ENCODE measurements at regions not wholly inside any gene's neighbourhood (a gene's known extent, or its start where the extent isn't known, plus 50 kb on each side); places are given as distances from the start of the nearest gene placed in this dataset.
A peak's percentile ranks its signal among the peaks of the same experiment; 100 is the strongest.
"Not testable (repeated sequence)": the region's sequence is repeated elsewhere in the genome, so short reads cannot be mapped to it uniquely, and the experiment has no call there.

- no peak for DNase-seq (ENCODE audit: low read depth in 3 of 3, low spot score in 2 of 3)
Observed at GRCh38 chr3:63719796-63720445, 67.4 kb downstream of the SNTN start.

- not testable (repeated sequence) for DNase-seq (ENCODE audit: low read depth in 3 of 3, low spot score in 2 of 3)
Observed at GRCh38 chr3:63720951-63721350, 68.5 kb downstream of the SNTN start.

GRCh38 chr3:63724987-63725386 lies 72.5 kb downstream of the SNTN start:
- no peak for DNase-seq (ENCODE audit: low read depth in 3 of 3, low spot score in 2 of 3)

- no peak for DNase-seq (ENCODE audit: low read depth in 3 of 3, low spot score in 2 of 3)
Observed at GRCh38 chr3:63726656-63727055, 74.2 kb downstream of the SNTN start.

GRCh38 chr3:63727233-63727632 lies 74.8 kb downstream of the SNTN start:
- no peak for DNase-seq (ENCODE audit: low read depth in 3 of 3, low spot score in 2 of 3)

GRCh38 chr3:63731866-63732265 lies 79.4 kb downstream of the SNTN start:
- no peak for DNase-seq (ENCODE audit: low read depth in 3 of 3, low spot score in 2 of 3)

GRCh38 chr3:63733278-63733677 lies 80.8 kb downstream of the SNTN start:
- not testable (repeated sequence) for DNase-seq (ENCODE audit: low read depth in 3 of 3, low spot score in 2 of 3)

- not testable (repeated sequence) for DNase-seq (ENCODE audit: low read depth in 3 of 3, low spot score in 2 of 3)
Observed at GRCh38 chr3:63734632-63735031, 82.2 kb downstream of the SNTN start.

GRCh38 chr3:63736757-63737156 lies 82.3 kb upstream of the C3orf49 start:
- not testable (repeated sequence) for DNase-seq (ENCODE audit: low read depth in 3 of 3, low spot score in 2 of 3)

GRCh38 chr3:63738577-63738976 lies 80.5 kb upstream of the C3orf49 start:
- DNase-seq (ENCODE audit: low read depth in 3 of 3, low spot score in 2 of 3) = not testable (repeated sequence)

- DNase-seq (ENCODE audit: low read depth in 3 of 3, low spot score in 2 of 3) = no peak
Observed at GRCh38 chr3:63739474-63739873, 79.6 kb upstream of the C3orf49 start.

GRCh38 chr3:63740116-63740515 lies 79.0 kb upstream of the C3orf49 start:
- DNase-seq (ENCODE audit: low read depth in 3 of 3, low spot score in 2 of 3) = no peak

- DNase-seq (ENCODE audit: low read depth in 3 of 3, low spot score in 2 of 3) = not testable (repeated sequence)
Observed at GRCh38 chr3:63744693-63745092, 74.4 kb upstream of the C3orf49 start.

- no peak for DNase-seq (ENCODE audit: low read depth in 3 of 3, low spot score in 2 of 3)
Observed at GRCh38 chr3:63745757-63746156, 73.3 kb upstream of the C3orf49 start.

GRCh38 chr3:63746211-63746610 lies 72.9 kb upstream of the C3orf49 start:
- DNase-seq (ENCODE audit: low read depth in 3 of 3, low spot score in 2 of 3) = no peak

- no peak for DNase-seq (ENCODE audit: low read depth in 3 of 3, low spot score in 2 of 3)
Observed at GRCh38 chr3:63751459-63751858, 67.6 kb upstream of the C3orf49 start.

GRCh38 chr3:63753567-63753966 lies 65.5 kb upstream of the C3orf49 start:
- peak; percentile 6 to 32 (median 21) for DNase-seq (ENCODE audit: low read depth in 3 of 3, low spot score in 2 of 3)

- DNase-seq (ENCODE audit: low read depth in 3 of 3, low spot score in 2 of 3) = no peak
Observed at GRCh38 chr3:63753995-63754394, 65.1 kb upstream of the C3orf49 start.

GRCh38 chr3:63762180-63762579 lies 56.9 kb upstream of the C3orf49 start:
- DNase-seq (ENCODE audit: low read depth in 3 of 3, low spot score in 2 of 3) = no peak

- DNase-seq (ENCODE audit: low read depth in 3 of 3, low spot score in 2 of 3) = no peak
Observed at GRCh38 chr3:63762934-63763550, 56.1 kb upstream of the C3orf49 start.

- DNase-seq (ENCODE audit: low read depth in 3 of 3, low spot score in 2 of 3) = no peak
Observed at GRCh38 chr3:63764511-63764910, 54.6 kb upstream of the C3orf49 start.

- DNase-seq (ENCODE audit: low read depth in 3 of 3, low spot score in 2 of 3) = no peak
Observed at GRCh38 chr3:63766261-63766660, 52.8 kb upstream of the C3orf49 start.

- DNase-seq (ENCODE audit: low read depth in 3 of 3, low spot score in 2 of 3) = no peak
Observed at GRCh38 chr3:63768386-63768785, 50.7 kb upstream of the C3orf49 start.

Data from right renal cortex interstitium (tissue), 3 donors.